Suprapubic skin (tissue), 4 donors: ENCODE measurements at regions not wholly inside any gene's neighbourhood (a gene's known extent, or its start where the extent isn't known, plus 50 kb on each side); places are given as distances from the start of the nearest gene placed in this dataset.

Source experiments
- CTCF ChIP-seq, 2 donors: fragments of 200-600 bp in 1 of 2; fragments of 450-650 bp in 1 of 2; sonication (generic) in 1 of 2; IDR thresholded peaks; one replicate each; pipeline ENCODE4 v1.5.1; 2016 to 2019; ENCODE audit warnings: antibody characterized with exemption in 2 of 2, mild to moderate bottlenecking in 1 of 2, moderate library complexity in 1 of 2
- EP300 ChIP-seq: sonication (generic); formaldehyde crosslinking; IDR thresholded peaks from one replicate; pipeline ENCODE4 v1.6.1; 2017; ENCODE audit warnings: antibody characterized with exemption
- POLR2A ChIP-seq, 2 donors: fragments of 450-650 bp; IDR thresholded peaks; one replicate each; pipeline ENCODE4 v1.6.1; 2017; ENCODE audit warnings: antibody characterized with exemption in 2 of 2, mild to moderate bottlenecking in 2 of 2, moderate library complexity in 2 of 2
- POLR2AphosphoS5 ChIP-seq, 3 donors: sonication (generic); formaldehyde crosslinking; IDR thresholded peaks; one replicate each; pipeline ENCODE4 v1.6.1; 2017; ENCODE audit warnings: antibody characterized with exemption in 3 of 3

- TF ChIP-seq CTCF (IDR thresholded peaks at IDR 0.05) (no peak), EP300 (no peak), POLR2AphosphoS5 (IDR thresholded peaks at IDR 0.05) (no peak), POLR2A (IDR thresholded peaks at IDR 0.05) (no peak)
Measured at GRCh38 chr6:113182370-113183141, 674.6 kb upstream of the MARCKS start.
